ENCODE measurements at regions not wholly inside any gene's neighbourhood (a gene's known extent, or its start where the extent isn't known, plus 50 kb on each side); places are given as distances from the start of the nearest gene placed in this dataset.

DNA sequence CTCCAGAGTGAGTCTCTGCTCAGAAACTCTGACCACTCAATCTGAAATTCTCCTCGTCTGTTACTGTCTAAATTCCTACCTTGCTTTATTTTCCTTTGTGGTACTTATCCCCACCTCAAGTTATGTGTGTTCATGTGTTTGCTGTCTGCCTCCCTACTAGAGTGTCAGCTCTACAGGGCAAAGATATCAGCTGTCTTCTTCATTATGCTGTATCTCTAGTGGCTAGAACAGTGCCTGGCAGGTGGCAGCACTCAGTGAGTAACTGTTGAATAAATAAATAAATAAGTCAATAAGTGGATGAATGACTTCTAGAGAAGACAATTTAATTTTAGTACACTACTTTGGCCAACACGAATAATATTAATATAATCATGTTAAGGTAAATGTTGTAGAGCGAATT, 92.3 kb downstream of the BOD1 start:
- Histone ChIP-seq H3K9ac (ENCODE audit: low read length) (no peak overlapping the region), H3K27me3 (ENCODE audit: low read length) (no peaks in the 10 kb centered on the region), H3F3A (ENCODE audit: insufficient read depth) (no peaks in the 10 kb centered on the region), H3K27ac (ENCODE audit: low read depth, low read length) (no peak overlapping the region), H3K9me3 (ENCODE audit: insufficient read depth, low read length) (no peaks in the 10 kb centered on the region), H3K9me2 (replicated peaks; ENCODE audit: insufficient read depth, low read length) (no peaks in the 10 kb centered on the region), H2AFZ (ENCODE audit: low read depth, low read length, severe bottlenecking) (no peak overlapping the region), H3K36me3 (ENCODE audit: low read length) (no peaks in the 10 kb centered on the region), H3K4me2 (ENCODE audit: low read depth, low read length, poor library complexity, severe bottlenecking) (no peak overlapping the region), H4K20me1 (ENCODE audit: low read depth, low read length) (no peaks in the 10 kb centered on the region), H3K4me3 (ENCODE audit: insufficient read depth, low read length, poor library complexity, severe bottlenecking) (no peak overlapping the region), H3K79me2 (ENCODE audit: insufficient read depth, low read length) (no peaks in the 10 kb centered on the region)
- TF ChIP-seq, protein P1, sequence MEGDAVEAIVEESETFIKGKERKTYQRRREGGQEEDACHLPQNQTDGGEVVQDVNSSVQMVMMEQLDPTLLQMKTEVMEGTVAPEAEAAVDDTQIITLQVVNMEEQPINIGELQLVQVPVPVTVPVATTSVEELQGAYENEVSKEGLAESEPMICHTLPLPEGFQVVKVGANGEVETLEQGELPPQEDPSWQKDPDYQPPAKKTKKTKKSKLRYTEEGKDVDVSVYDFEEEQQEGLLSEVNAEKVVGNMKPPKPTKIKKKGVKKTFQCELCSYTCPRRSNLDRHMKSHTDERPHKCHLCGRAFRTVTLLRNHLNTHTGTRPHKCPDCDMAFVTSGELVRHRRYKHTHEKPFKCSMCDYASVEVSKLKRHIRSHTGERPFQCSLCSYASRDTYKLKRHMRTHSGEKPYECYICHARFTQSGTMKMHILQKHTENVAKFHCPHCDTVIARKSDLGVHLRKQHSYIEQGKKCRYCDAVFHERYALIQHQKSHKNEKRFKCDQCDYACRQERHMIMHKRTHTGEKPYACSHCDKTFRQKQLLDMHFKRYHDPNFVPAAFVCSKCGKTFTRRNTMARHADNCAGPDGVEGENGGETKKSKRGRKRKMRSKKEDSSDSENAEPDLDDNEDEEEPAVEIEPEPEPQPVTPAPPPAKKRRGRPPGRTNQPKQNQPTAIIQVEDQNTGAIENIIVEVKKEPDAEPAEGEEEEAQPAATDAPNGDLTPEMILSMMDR (IDR thresholded peaks at IDR 0.05; ENCODE audit: insufficient read depth, low read length, poor library complexity, severe bottlenecking): no peak
- no peak for TF ChIP-seq EZH2phosphoT487 (conservative IDR thresholded peaks at IDR 0.05; ENCODE audit: low read length)

DNA sequence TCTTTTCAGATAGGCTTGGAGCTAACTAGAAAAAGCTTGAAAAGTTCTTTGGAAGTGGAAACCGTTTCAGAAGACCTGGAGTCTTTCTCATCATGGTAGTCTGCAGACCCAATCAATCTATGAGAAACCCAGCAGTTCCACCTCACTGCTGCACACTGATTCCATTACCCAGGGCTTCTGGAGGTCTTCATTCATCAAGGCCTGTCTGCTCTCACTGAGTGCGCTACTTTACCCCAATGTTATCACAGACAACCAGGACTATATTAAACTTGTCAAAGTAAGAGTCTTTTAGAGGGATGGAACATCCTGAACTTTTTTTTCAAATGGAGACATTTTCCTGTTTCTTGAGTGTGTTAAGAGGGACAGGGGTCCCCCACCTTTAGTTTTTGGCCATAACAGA, 93.1 kb downstream of the BOD1 start:
- TF ChIP-seq, protein P1 (IDR thresholded peaks at IDR 0.05; ENCODE audit: insufficient read depth, low read length, poor library complexity, severe bottlenecking): no peak
- TF ChIP-seq EZH2phosphoT487 (conservative IDR thresholded peaks at IDR 0.05; ENCODE audit: low read length): no peak
- no peaks in the 10 kb centered on the region for H3K9me2 ChIP-seq (replicated peaks; ENCODE audit: insufficient read depth, low read length)

DNA sequence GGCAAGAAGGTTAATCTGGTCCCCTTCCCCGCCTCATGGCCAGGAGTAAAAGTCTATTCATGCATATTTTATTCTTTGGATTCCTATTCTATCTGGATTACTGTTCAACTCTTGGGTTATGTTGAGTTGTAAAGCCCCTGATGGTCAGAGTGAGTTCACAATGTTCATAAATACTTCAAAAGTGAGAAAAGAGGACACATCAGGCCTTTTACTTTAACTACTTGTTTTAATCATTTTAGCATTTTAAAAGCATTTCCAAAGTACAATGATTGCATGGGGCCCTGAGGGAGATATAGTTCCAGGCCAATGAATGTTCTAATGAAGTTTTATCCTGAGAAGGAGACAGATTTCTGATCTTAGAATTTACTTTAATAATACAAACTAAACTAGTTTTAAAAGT, 93.9 kb downstream of the BOD1 start:
- Histone ChIP-seq H3F3A (ENCODE audit: insufficient read depth) (no peaks in the 10 kb centered on the region), H3K9me3 (ENCODE audit: insufficient read depth, low read length) (no peaks in the 10 kb centered on the region), H3K9ac (ENCODE audit: low read length) (no peak overlapping the region), H3K27ac (ENCODE audit: low read depth, low read length) (no peak overlapping the region), H4K20me1 (ENCODE audit: low read depth, low read length) (no peaks in the 10 kb centered on the region), H3K79me2 (ENCODE audit: insufficient read depth, low read length) (no peaks in the 10 kb centered on the region), H3K9me2 (replicated peaks; ENCODE audit: insufficient read depth, low read length) (no peaks in the 10 kb centered on the region), H3K27me3 (ENCODE audit: low read length) (no peaks in the 10 kb centered on the region), H3K4me2 (ENCODE audit: low read depth, low read length, poor library complexity, severe bottlenecking) (no peak overlapping the region), H3K4me3 (ENCODE audit: insufficient read depth, low read length, poor library complexity, severe bottlenecking) (no peak overlapping the region), H2AFZ (ENCODE audit: low read depth, low read length, severe bottlenecking) (no peak overlapping the region), H3K36me3 (ENCODE audit: low read length) (no peaks in the 10 kb centered on the region)
- TF ChIP-seq EZH2phosphoT487 (conservative IDR thresholded peaks at IDR 0.05; ENCODE audit: low read length): no peak
- TF ChIP-seq, protein P1 (IDR thresholded peaks at IDR 0.05; ENCODE audit: insufficient read depth, low read length, poor library complexity, severe bottlenecking): no peak

More for the DNA sequence above, 93.1 kb downstream of the BOD1 start:
- Histone ChIP-seq H4K20me1 (ENCODE audit: low read depth, low read length) (no peaks in the 10 kb centered on the region), H3K4me2 (ENCODE audit: low read depth, low read length, poor library complexity, severe bottlenecking) (no peak overlapping the region), H3F3A (ENCODE audit: insufficient read depth) (no peaks in the 10 kb centered on the region), H3K4me3 (ENCODE audit: insufficient read depth, low read length, poor library complexity, severe bottlenecking) (no peak overlapping the region), H2AFZ (ENCODE audit: low read depth, low read length, severe bottlenecking) (no peak overlapping the region), H3K36me3 (ENCODE audit: low read length) (no peaks in the 10 kb centered on the region), H3K27ac (ENCODE audit: low read depth, low read length) (no peak overlapping the region), H3K9ac (ENCODE audit: low read length) (no peak overlapping the region), H3K9me3 (ENCODE audit: insufficient read depth, low read length) (no peaks in the 10 kb centered on the region), H3K79me2 (ENCODE audit: insufficient read depth, low read length) (no peaks in the 10 kb centered on the region), H3K27me3 (ENCODE audit: low read length) (no peaks in the 10 kb centered on the region)

Measured in SU-DHL-6 (cell line).